Stimulated activated CD4-positive, alpha-beta T cell treated with anti-CD3 and anti-CD28 coated beads, Interleukin-4, amount 100 ng/mL, for 1 hour (primary cell): ENCODE measurements at regions not wholly inside any gene's neighbourhood (a gene's known extent, or its start where the extent isn't known, plus 50 kb on each side); places are given as distances from the start of the nearest gene placed in this dataset.
"Not testable (repeated sequence)": the region's sequence is repeated elsewhere in the genome, so short reads cannot be mapped to it uniquely, and the experiment has no call there.

Experiments
- DNase-seq: peaks from one replicate; pipeline ENCODE4 v3.0.0-alpha.2; 2020

- no peak for DNase-seq
Measured at GRCh38 chr10:83522456-83522855, 616.9 kb upstream of the GHITM start.

GRCh38 chr10:83522881-83523386 lies 616.4 kb upstream of the GHITM start:
- DNase-seq: no peak

GRCh38 chr10:83527934-83528333 lies 611.4 kb upstream of the GHITM start:
- no peak for DNase-seq

- DNase-seq: no peak
Measured at GRCh38 chr10:83533290-83533689, 606.0 kb upstream of the GHITM start.

GRCh38 chr10:83536426-83536825 lies 602.9 kb upstream of the GHITM start:
- DNase-seq: no peak

- DNase-seq: no peak
Measured at GRCh38 chr10:83538047-83538446, 601.3 kb upstream of the GHITM start.

GRCh38 chr10:83539528-83540308 lies 599.6 kb upstream of the GHITM start:
- no peak for DNase-seq

- DNase-seq: no peak
Measured at GRCh38 chr10:83541046-83541445, 598.3 kb upstream of the GHITM start.

GRCh38 chr10:83542774-83543411 lies 596.4 kb upstream of the GHITM start:
- no peak for DNase-seq

- no peak for DNase-seq
Measured at GRCh38 chr10:83543691-83544462, 595.4 kb upstream of the GHITM start.

GRCh38 chr10:83545901-83546391 lies 593.4 kb upstream of the GHITM start:
- no peak for DNase-seq

- DNase-seq: not testable (repeated sequence)
Measured at GRCh38 chr10:83551190-83551589, 588.1 kb upstream of the GHITM start.

GRCh38 chr10:83553366-83553765 lies 585.9 kb upstream of the GHITM start:
- DNase-seq: no peak

GRCh38 chr10:83555264-83555663 lies 584.0 kb upstream of the GHITM start:
- DNase-seq: no peak

- DNase-seq: no peak
Measured at GRCh38 chr10:83562381-83562780, 576.9 kb upstream of the GHITM start.

GRCh38 chr10:83564889-83565588 lies 574.3 kb upstream of the GHITM start:
- no peak for DNase-seq

GRCh38 chr10:83572036-83572435 lies 567.3 kb upstream of the GHITM start:
- DNase-seq: no peak

GRCh38 chr10:83574770-83575169 lies 564.5 kb upstream of the GHITM start:
- DNase-seq: no peak

GRCh38 chr10:83577421-83577820 lies 561.9 kb upstream of the GHITM start:
- DNase-seq: no peak

GRCh38 chr10:83580373-83581012 lies 558.8 kb upstream of the GHITM start:
- DNase-seq: no peak

GRCh38 chr10:83582407-83583095 lies 556.8 kb upstream of the GHITM start:
- DNase-seq: no peak

GRCh38 chr10:83585686-83586085 lies 553.6 kb upstream of the GHITM start:
- no peak for DNase-seq
